HL-60 (cell line): ENCODE measurements at regions not wholly inside any gene's neighbourhood (a gene's known extent, or its start where the extent isn't known, plus 50 kb on each side); places are given as distances from the start of the nearest gene placed in this dataset.

Experiments
- CTCF ChIP-seq: IDR thresholded peaks from one replicate; pipeline ENCODE4 v1.5.1; 2011; ENCODE audit warnings: low read length, control low read depth, inconsistent platforms; ENCODE audit not compliant: insufficient read depth
- GABPA ChIP-seq: IDR thresholded peaks from 2 replicates; pipeline ENCODE4 v1.6.1; 2012; ENCODE audit warnings: low read depth
- POLR2AphosphoS5 ChIP-seq: IDR thresholded peaks from 2 replicates; pipeline ENCODE4 v1.6.1; 2012; ENCODE audit warnings: low read depth
- REST ChIP-seq: IDR thresholded peaks from 2 replicates; pipeline ENCODE4 v1.6.1; 2012; ENCODE audit warnings: low read depth; ENCODE audit not compliant: insufficient replicate concordance
- SPI1 ChIP-seq: IDR thresholded peaks from 2 replicates; pipeline ENCODE4 v1.6.1; 2012; ENCODE audit warnings: low read depth, mild to moderate bottlenecking, borderline replicate concordance

- TF ChIP-seq REST (no peak), CTCF (no peak), GABPA (no peak), POLR2AphosphoS5 (no peak), SPI1 (no peak)
These were observed 231.3 kb downstream of the TFAP2C start for GRCh38 chr20:56860413-56860812.
